LHCN-M2 (cell line): ENCODE measurements at regions not wholly inside any gene's neighbourhood (a gene's known extent, or its start where the extent isn't known, plus 50 kb on each side); places are given as distances from the start of the nearest gene placed in this dataset.
"Not testable (repeated sequence)": the region's sequence is repeated elsewhere in the genome, so short reads cannot be mapped to it uniquely, and the experiment has no call there.

ENCODE experiments used
- DNase-seq: peaks from one replicate; pipeline ENCODE4 v3.0.0-alpha.2; 2012; ENCODE audit warnings: low read depth

GRCh38 chr9:88596376-88596775 is 61.4 kb downstream of the NXNL2 start:
- no peak for DNase-seq

- no peak for DNase-seq
These were observed 70.0 kb downstream of the NXNL2 start for GRCh38 chr9:88604836-88605511.

GRCh38 chr9:88605512-88606362 is 70.8 kb downstream of the NXNL2 start:
- no peak for DNase-seq

GRCh38 chr9:88614359-88614758 is 79.4 kb downstream of the NXNL2 start:
- no peak for DNase-seq

- DNase-seq: no peak
These were observed 88.7 kb downstream of the NXNL2 start for GRCh38 chr9:88623698-88624097.

- DNase-seq: no peak
These were observed 93.1 kb downstream of the NXNL2 start for GRCh38 chr9:88628114-88628513.

- DNase-seq: no peak
These were observed 93.8 kb downstream of the NXNL2 start for GRCh38 chr9:88628811-88629210.

GRCh38 chr9:88630574-88630973 is 95.6 kb downstream of the NXNL2 start:
- DNase-seq: not testable (repeated sequence)

- DNase-seq: no peak
These were observed 100.2 kb downstream of the NXNL2 start for GRCh38 chr9:88635151-88635550.

GRCh38 chr9:88641456-88642240 is 106.7 kb downstream of the NXNL2 start:
- peak; percentile 51 for DNase-seq

- DNase-seq: no peak
These were observed 107.4 kb downstream of the NXNL2 start for GRCh38 chr9:88642336-88642735.

GRCh38 chr9:88643931-88644330 is 109.0 kb downstream of the NXNL2 start:
- DNase-seq: no peak

- no peak for DNase-seq
These were observed 110.3 kb downstream of the NXNL2 start for GRCh38 chr9:88645172-88645878.

GRCh38 chr9:88645879-88646199 is 110.9 kb downstream of the NXNL2 start:
- no peak for DNase-seq

- DNase-seq: no peak
These were observed 111.7 kb downstream of the NXNL2 start for GRCh38 chr9:88646539-88647300.

GRCh38 chr9:88651682-88652633 is 117.0 kb downstream of the NXNL2 start:
- DNase-seq: peak; percentile 97

GRCh38 chr9:88652876-88653275 is 117.9 kb downstream of the NXNL2 start:
- no peak for DNase-seq

GRCh38 chr9:88653406-88653805 is 118.4 kb downstream of the NXNL2 start:
- DNase-seq: no peak

- peak; percentile 24 for DNase-seq
These were observed 118.9 kb downstream of the NXNL2 start for GRCh38 chr9:88653911-88654310.

GRCh38 chr9:88657893-88658292 is 122.9 kb downstream of the NXNL2 start:
- DNase-seq: no peak
